WTC11 (cell line): ENCODE measurements at regions not wholly inside any gene's neighbourhood (a gene's known extent, or its start where the extent isn't known, plus 50 kb on each side); places are given as distances from the start of the nearest gene placed in this dataset.

Experiments used
- ATAC-seq: fragments of 200-7000 bp; cut with Tn5 transposase; 2 replicates; pipeline ENCODE4 v1.10.0; 2021; ENCODE audit warnings: mild to moderate bottlenecking, moderate library complexity
- CTCF ChIA-PET: fragments of 300-600 bp; sonication (Branson Sonifier 250); formaldehyde crosslinking; loops from one replicate; lab custom pipeline; 2021; ENCODE audit warnings: antibody characterized with exemption; lab: Charles Lee
- POLR2A ChIA-PET: fragments of 350-600 bp; sonication (Branson Sonifier 250); formaldehyde crosslinking; loops from one replicate; lab custom pipeline; 2021; ENCODE audit warnings: antibody characterized with exemption; lab: Charles Lee
- DNase-seq: peaks from one replicate; pipeline ENCODE4 v3.0.0; 2021; ENCODE audit warnings: low spot score
- H3K27ac Mint-ChIP-seq: 2 replicates; pipeline ENCODE4 v1.8.0; 2021; ENCODE audit warnings: mixed read lengths
- H3K27me3 Mint-ChIP-seq: 2 replicates; pipeline ENCODE4 v1.8.0; 2021; ENCODE audit warnings: low read depth, mild to moderate bottlenecking, moderate library complexity, mixed read lengths
- H3K36me3 Mint-ChIP-seq: 2 replicates; pipeline ENCODE4 v1.8.0; 2021; ENCODE audit warnings: mixed read lengths
- H3K4me1 Mint-ChIP-seq: 2 replicates; pipeline ENCODE4 v1.8.0; 2022; ENCODE audit warnings: mixed read lengths
- H3K4me3 Mint-ChIP-seq: 2 replicates; pipeline ENCODE4 v1.8.0; 2021; ENCODE audit warnings: mild to moderate bottlenecking, moderate library complexity, mixed read lengths
- H3K9me3 Mint-ChIP-seq: 2 replicates; pipeline ENCODE4 v1.8.0; 2021; ENCODE audit warnings: mixed read lengths
- CREB1 ChIP-seq: sonication (generic); formaldehyde crosslinking; IDR thresholded peaks from 2 replicates; pipeline ENCODE4 v1.8.0; 2023; ENCODE audit warnings: mild to moderate bottlenecking, missing genetic modification reagents
- ESRRA ChIP-seq: sonication (generic); formaldehyde crosslinking; IDR thresholded peaks from 2 replicates; pipeline ENCODE4 v1.8.1; 2022; ENCODE audit warnings: mild to moderate bottlenecking, missing genetic modification reagents, borderline replicate concordance
- ETV6 ChIP-seq: sonication (generic); formaldehyde crosslinking; IDR thresholded peaks from 2 replicates; pipeline ENCODE4 v1.8.1; 2022; ENCODE audit warnings: mild to moderate bottlenecking, missing genetic modification reagents
- FOXJ3 ChIP-seq: sonication (generic); formaldehyde crosslinking; IDR thresholded peaks from 2 replicates; pipeline ENCODE4 v1.9.0; 2021; ENCODE audit warnings: missing genetic modification reagents, mild to moderate bottlenecking, borderline replicate concordance
- FOXK1 ChIP-seq: sonication (generic); formaldehyde crosslinking; IDR thresholded peaks from 2 replicates; pipeline ENCODE4 v1.8.0; 2022; ENCODE audit warnings: mild to moderate bottlenecking, moderate library complexity, missing genetic modification reagents
- FOXP1 ChIP-seq: sonication (generic); formaldehyde crosslinking; IDR thresholded peaks from 2 replicates; pipeline ENCODE4 v1.8.0; 2022; ENCODE audit warnings: missing genetic modification reagents, mild to moderate bottlenecking, moderate library complexity, borderline replicate concordance
- GABPB1 ChIP-seq: sonication (generic); formaldehyde crosslinking; IDR thresholded peaks from 2 replicates; pipeline ENCODE4 v1.8.1; 2023; ENCODE audit warnings: mild to moderate bottlenecking, missing genetic modification reagents
- HMGA2 ChIP-seq: fragments of 250-450 bp; sonication (Bioruptor Pico); IDR thresholded peaks from 2 replicates; pipeline ENCODE4 v1.4.0; 2021; ENCODE audit warnings: mild to moderate bottlenecking, moderate library complexity
- JAZF1 ChIP-seq: fragments of 250-450 bp; sonication (Bioruptor Pico); IDR thresholded peaks from 2 replicates; pipeline ENCODE4 v1.9.0; 2021; ENCODE audit warnings: moderate library complexity, mild to moderate bottlenecking, inconsistent platforms
- KAT7 ChIP-seq: sonication (generic); formaldehyde crosslinking; IDR thresholded peaks from 2 replicates; pipeline ENCODE4 v1.8.1; 2023; ENCODE audit warnings: missing genetic modification reagents, mild to moderate bottlenecking, borderline replicate concordance
- NFE2L1 ChIP-seq: sonication (generic); formaldehyde crosslinking; IDR thresholded peaks from 2 replicates; pipeline ENCODE4 v1.8.1; 2023; ENCODE audit warnings: missing genetic modification reagents
- RORB ChIP-seq: fragments of 250-450 bp; sonication (Bioruptor Pico); IDR thresholded peaks from 2 replicates; pipeline ENCODE4 v1.9.0; 2021; ENCODE audit warnings: mild to moderate bottlenecking
- SMAD3 ChIP-seq: sonication (generic); formaldehyde crosslinking; IDR thresholded peaks from 2 replicates; pipeline ENCODE4 v1.8.0; 2022; ENCODE audit warnings: missing genetic modification reagents, mild to moderate bottlenecking, borderline replicate concordance
- SMAD4 ChIP-seq: sonication (generic); formaldehyde crosslinking; IDR thresholded peaks from 2 replicates; pipeline ENCODE4 v1.8.0; 2022; ENCODE audit warnings: mild to moderate bottlenecking, missing genetic modification reagents
- TEAD4 ChIP-seq: sonication (generic); formaldehyde crosslinking; IDR thresholded peaks from 2 replicates; pipeline ENCODE4 v1.8.0; 2022; ENCODE audit warnings: mild to moderate bottlenecking, missing genetic modification reagents
- ZBTB21 ChIP-seq: sonication (generic); formaldehyde crosslinking; IDR thresholded peaks from 2 replicates; pipeline ENCODE4 v1.8.1; 2023; ENCODE audit warnings: mild to moderate bottlenecking, missing genetic modification reagents, borderline replicate concordance
- ZNF423 ChIP-seq: fragments of 250-450 bp; sonication (Bioruptor Pico); IDR thresholded peaks from 2 replicates; pipeline ENCODE4 v2.1.2; 2022; ENCODE audit warnings: mild to moderate bottlenecking, moderate library complexity
- TF ChIP-seq, protein P1 (sequence below): sonication (generic); formaldehyde crosslinking; IDR thresholded peaks from 2 replicates; pipeline ENCODE4 v1.8.1; 2022; ENCODE audit warnings: missing genetic modification reagents, borderline replicate concordance
- TF ChIP-seq, protein P2 (sequence below): fragments of 200-600 bp; IDR thresholded peaks from 2 replicates; pipeline ENCODE4 v1.8.0; 2022; ENCODE audit warnings: antibody characterized with exemption
- TF ChIP-seq, protein P3 (sequence below): sonication (generic); formaldehyde crosslinking; IDR thresholded peaks from 2 replicates; pipeline ENCODE4 v1.8.1; 2022; ENCODE audit warnings: mild to moderate bottlenecking, moderate library complexity, missing genetic modification reagents
- TF ChIP-seq, protein P4 (sequence below): sonication (generic); formaldehyde crosslinking; IDR thresholded peaks from 2 replicates; pipeline ENCODE4 v1.8.1; 2023; ENCODE audit warnings: mild to moderate bottlenecking, missing genetic modification reagents, borderline replicate concordance
- TF ChIP-seq, protein P5 (sequence below): sonication (generic); formaldehyde crosslinking; IDR thresholded peaks from 2 replicates; pipeline ENCODE4 v1.8.0; 2022; ENCODE audit warnings: mild to moderate bottlenecking, missing genetic modification reagents
- TF ChIP-seq, protein P6 (sequence below): fragments of 250-450 bp; sonication (Bioruptor Pico); IDR thresholded peaks from 2 replicates; pipeline ENCODE4 v1.9.0; 2021; ENCODE audit warnings: mild to moderate bottlenecking
- TF ChIP-seq, protein P7 (sequence below): sonication (generic); formaldehyde crosslinking; conservative IDR thresholded peaks from 2 replicates; pipeline ENCODE4 v1.8.1; 2022; ENCODE audit warnings: mild to moderate bottlenecking, missing genetic modification reagents
- TF ChIP-seq, protein P8 (sequence below): sonication (generic); formaldehyde crosslinking; IDR thresholded peaks from 2 replicates; pipeline ENCODE4 v1.8.0; 2022; ENCODE audit warnings: mild to moderate bottlenecking, missing genetic modification reagents
- TF ChIP-seq, protein P9 (sequence below): fragments of 250-450 bp; sonication (Bioruptor Pico); IDR thresholded peaks from 2 replicates; pipeline ENCODE4 v1.9.0; 2021; ENCODE audit warnings: moderate library complexity, mild to moderate bottlenecking, inconsistent platforms, borderline replicate concordance

DNA sequence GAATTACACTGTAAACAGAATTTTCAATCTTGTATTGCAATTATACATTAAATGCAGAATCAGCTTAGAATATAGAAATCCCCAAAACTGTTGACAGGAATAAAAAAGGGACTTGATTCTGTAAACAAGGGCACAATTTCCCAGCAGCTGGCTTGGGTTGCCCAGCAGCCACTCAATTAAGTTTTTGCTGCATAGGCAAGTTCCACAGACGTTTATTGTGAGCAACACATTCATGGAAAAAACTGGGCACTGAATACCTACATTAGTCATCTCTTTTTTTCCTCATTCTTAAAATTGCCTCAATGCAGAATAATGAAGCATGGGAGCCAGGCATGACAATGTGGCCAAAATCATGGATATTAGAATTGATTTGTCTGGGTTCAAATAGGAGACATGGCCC lies 421.8 kb upstream of the ANO5 start:
- no peaks in the 10 kb centered on the region for H3K4me1 Mint-ChIP-seq
- DNase-seq = no peak
- H3K27ac Mint-ChIP-seq = no peak overlapping the region
- TF ChIP-seq, protein P1, sequence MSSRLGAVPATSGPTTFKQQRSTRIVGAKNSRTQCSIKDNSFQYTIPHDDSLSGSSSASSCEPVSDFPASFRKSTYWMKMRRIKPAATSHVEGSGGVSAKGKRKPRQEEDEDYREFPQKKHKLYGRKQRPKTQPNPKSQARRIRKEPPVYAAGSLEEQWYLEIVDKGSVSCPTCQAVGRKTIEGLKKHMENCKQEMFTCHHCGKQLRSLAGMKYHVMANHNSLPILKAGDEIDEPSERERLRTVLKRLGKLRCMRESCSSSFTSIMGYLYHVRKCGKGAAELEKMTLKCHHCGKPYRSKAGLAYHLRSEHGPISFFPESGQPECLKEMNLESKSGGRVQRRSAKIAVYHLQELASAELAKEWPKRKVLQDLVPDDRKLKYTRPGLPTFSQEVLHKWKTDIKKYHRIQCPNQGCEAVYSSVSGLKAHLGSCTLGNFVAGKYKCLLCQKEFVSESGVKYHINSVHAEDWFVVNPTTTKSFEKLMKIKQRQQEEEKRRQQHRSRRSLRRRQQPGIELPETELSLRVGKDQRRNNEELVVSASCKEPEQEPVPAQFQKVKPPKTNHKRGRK (CRISPR knock-in tag) = no peak
- TF ChIP-seq ESRRA (CRISPR knock-in tag) (no peak), FOXJ3 (CRISPR knock-in tag) (no peak), SMAD3 (no peak), FOXP1 (CRISPR knock-in tag) (no peak), HMGA2 (CRISPR knock-in tag) (no peak), JAZF1 (no peak), ZNF423 (CRISPR knock-in tag) (no peak), NFE2L1 (CRISPR knock-in tag) (no peak), CREB1 (CRISPR knock-in tag) (no peak), RORB (no peak), SMAD4 (no peak), TEAD4 (CRISPR knock-in tag) (no peak), ETV6 (CRISPR knock-in tag) (no peak), KAT7 (no peak), ZBTB21 (CRISPR knock-in tag) (no peak)
- TF ChIP-seq, protein P2, sequence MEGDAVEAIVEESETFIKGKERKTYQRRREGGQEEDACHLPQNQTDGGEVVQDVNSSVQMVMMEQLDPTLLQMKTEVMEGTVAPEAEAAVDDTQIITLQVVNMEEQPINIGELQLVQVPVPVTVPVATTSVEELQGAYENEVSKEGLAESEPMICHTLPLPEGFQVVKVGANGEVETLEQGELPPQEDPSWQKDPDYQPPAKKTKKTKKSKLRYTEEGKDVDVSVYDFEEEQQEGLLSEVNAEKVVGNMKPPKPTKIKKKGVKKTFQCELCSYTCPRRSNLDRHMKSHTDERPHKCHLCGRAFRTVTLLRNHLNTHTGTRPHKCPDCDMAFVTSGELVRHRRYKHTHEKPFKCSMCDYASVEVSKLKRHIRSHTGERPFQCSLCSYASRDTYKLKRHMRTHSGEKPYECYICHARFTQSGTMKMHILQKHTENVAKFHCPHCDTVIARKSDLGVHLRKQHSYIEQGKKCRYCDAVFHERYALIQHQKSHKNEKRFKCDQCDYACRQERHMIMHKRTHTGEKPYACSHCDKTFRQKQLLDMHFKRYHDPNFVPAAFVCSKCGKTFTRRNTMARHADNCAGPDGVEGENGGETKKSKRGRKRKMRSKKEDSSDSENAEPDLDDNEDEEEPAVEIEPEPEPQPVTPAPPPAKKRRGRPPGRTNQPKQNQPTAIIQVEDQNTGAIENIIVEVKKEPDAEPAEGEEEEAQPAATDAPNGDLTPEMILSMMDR = no peak
- TF ChIP-seq, protein P3, sequence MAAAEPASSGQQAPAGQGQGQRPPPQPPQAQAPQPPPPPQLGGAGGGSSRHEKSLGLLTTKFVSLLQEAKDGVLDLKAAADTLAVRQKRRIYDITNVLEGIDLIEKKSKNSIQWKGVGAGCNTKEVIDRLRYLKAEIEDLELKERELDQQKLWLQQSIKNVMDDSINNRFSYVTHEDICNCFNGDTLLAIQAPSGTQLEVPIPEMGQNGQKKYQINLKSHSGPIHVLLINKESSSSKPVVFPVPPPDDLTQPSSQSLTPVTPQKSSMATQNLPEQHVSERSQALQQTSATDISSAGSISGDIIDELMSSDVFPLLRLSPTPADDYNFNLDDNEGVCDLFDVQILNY (CRISPR knock-in tag) = no peak
- TF ChIP-seq, protein P4, sequence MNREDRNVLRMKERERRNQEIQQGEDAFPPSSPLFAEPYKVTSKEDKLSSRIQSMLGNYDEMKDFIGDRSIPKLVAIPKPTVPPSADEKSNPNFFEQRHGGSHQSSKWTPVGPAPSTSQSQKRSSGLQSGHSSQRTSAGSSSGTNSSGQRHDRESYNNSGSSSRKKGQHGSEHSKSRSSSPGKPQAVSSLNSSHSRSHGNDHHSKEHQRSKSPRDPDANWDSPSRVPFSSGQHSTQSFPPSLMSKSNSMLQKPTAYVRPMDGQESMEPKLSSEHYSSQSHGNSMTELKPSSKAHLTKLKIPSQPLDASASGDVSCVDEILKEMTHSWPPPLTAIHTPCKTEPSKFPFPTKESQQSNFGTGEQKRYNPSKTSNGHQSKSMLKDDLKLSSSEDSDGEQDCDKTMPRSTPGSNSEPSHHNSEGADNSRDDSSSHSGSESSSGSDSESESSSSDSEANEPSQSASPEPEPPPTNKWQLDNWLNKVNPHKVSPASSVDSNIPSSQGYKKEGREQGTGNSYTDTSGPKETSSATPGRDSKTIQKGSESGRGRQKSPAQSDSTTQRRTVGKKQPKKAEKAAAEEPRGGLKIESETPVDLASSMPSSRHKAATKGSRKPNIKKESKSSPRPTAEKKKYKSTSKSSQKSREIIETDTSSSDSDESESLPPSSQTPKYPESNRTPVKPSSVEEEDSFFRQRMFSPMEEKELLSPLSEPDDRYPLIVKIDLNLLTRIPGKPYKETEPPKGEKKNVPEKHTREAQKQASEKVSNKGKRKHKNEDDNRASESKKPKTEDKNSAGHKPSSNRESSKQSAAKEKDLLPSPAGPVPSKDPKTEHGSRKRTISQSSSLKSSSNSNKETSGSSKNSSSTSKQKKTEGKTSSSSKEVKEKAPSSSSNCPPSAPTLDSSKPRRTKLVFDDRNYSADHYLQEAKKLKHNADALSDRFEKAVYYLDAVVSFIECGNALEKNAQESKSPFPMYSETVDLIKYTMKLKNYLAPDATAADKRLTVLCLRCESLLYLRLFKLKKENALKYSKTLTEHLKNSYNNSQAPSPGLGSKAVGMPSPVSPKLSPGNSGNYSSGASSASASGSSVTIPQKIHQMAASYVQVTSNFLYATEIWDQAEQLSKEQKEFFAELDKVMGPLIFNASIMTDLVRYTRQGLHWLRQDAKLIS = no peak
- TF ChIP-seq, protein P5, sequence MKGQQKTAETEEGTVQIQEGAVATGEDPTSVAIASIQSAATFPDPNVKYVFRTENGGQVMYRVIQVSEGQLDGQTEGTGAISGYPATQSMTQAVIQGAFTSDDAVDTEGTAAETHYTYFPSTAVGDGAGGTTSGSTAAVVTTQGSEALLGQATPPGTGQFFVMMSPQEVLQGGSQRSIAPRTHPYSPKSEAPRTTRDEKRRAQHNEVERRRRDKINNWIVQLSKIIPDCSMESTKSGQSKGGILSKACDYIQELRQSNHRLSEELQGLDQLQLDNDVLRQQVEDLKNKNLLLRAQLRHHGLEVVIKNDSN (CRISPR knock-in tag) = no peak
- H3K4me3 Mint-ChIP-seq = no peak overlapping the region
- ChIA-PET POLR2A (no interaction called here), CTCF (no interaction called here)
- no peaks in the 10 kb centered on the region for H3K36me3 Mint-ChIP-seq
- no peak for ATAC-seq
- H3K27me3 Mint-ChIP-seq = no peaks in the 10 kb centered on the region
- H3K9me3 Mint-ChIP-seq = no peaks in the 10 kb centered on the region

DNA sequence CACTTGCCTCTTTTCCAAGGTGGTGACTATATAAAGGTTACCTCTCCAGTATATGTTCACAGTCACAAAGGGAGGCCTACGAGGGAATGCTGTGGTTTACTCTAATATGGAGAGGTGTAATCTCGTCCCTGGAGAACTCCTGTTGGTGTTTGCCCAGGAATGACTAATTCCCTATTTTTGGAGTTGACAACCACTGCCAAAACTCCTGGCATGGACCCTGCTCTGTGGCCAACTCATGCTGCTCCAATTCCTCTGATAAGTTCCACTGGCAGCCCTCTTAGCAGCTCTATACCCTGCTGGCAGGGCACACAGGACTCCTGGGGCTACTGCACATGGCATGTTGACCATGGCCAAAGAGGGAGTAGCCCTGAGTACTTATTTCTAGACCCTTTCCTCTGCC lies 418.7 kb upstream of the ANO5 start:
- no peaks in the 10 kb centered on the region for H3K27me3 Mint-ChIP-seq
- DNase-seq = no peak
- ATAC-seq = no peak
- no peaks in the 10 kb centered on the region for H3K9me3 Mint-ChIP-seq
- no peak overlapping the region for H3K27ac Mint-ChIP-seq
- no peaks in the 10 kb centered on the region for H3K4me1 Mint-ChIP-seq
- H3K4me3 Mint-ChIP-seq = no peak overlapping the region
- no peaks in the 10 kb centered on the region for H3K36me3 Mint-ChIP-seq
- ChIA-PET CTCF (no interaction called here), POLR2A (no interaction called here)
- TF ChIP-seq, protein P6, sequence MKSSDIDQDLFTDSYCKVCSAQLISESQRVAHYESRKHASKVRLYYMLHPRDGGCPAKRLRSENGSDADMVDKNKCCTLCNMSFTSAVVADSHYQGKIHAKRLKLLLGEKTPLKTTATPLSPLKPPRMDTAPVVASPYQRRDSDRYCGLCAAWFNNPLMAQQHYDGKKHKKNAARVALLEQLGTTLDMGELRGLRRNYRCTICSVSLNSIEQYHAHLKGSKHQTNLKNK (CRISPR knock-in tag) = no peak
- TF ChIP-seq, protein P7, sequence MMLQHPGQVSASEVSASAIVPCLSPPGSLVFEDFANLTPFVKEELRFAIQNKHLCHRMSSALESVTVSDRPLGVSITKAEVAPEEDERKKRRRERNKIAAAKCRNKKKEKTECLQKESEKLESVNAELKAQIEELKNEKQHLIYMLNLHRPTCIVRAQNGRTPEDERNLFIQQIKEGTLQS = no peak
- TF ChIP-seq, protein P8, sequence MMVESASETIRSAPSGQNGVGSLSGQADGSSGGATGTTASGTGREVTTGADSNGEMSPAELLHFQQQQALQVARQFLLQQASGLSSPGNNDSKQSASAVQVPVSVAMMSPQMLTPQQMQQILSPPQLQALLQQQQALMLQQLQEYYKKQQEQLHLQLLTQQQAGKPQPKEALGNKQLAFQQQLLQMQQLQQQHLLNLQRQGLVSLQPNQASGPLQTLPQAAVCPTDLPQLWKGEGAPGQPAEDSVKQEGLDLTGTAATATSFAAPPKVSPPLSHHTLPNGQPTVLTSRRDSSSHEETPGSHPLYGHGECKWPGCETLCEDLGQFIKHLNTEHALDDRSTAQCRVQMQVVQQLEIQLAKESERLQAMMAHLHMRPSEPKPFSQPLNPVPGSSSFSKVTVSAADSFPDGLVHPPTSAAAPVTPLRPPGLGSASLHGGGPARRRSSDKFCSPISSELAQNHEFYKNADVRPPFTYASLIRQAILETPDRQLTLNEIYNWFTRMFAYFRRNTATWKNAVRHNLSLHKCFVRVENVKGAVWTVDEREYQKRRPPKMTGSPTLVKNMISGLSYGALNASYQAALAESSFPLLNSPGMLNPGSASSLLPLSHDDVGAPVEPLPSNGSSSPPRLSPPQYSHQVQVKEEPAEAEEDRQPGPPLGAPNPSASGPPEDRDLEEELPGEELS (CRISPR knock-in tag) = no peak
- TF ChIP-seq, protein P9, sequence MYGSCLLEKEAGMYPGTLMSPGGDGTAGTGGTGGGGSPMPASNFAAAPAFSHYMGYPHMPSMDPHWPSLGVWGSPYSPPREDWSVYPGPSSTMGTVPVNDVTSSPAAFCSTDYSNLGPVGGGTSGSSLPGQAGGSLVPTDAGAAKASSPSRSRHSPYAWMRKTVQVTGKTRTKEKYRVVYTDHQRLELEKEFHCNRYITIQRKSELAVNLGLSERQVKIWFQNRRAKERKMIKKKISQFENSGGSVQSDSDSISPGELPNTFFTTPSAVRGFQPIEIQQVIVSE (CRISPR knock-in tag) = no peak
- TF ChIP-seq GABPB1 (no peak), FOXK1 (no peak)
